ENCODE measurements at regions not wholly inside any gene's neighbourhood (a gene's known extent, or its start where the extent isn't known, plus 50 kb on each side); places are given as distances from the start of the nearest gene placed in this dataset.
"Not testable (repeated sequence)": the region's sequence is repeated elsewhere in the genome, so short reads cannot be mapped to it uniquely, and the experiment has no call there.

GRCh38 chr17:13659051-13659450 lies 57.3 kb upstream of the HS3ST3A1 start:
- DNase-seq (ENCODE audit: insufficient read length, low spot score), result not testable (repeated sequence)

DNA sequence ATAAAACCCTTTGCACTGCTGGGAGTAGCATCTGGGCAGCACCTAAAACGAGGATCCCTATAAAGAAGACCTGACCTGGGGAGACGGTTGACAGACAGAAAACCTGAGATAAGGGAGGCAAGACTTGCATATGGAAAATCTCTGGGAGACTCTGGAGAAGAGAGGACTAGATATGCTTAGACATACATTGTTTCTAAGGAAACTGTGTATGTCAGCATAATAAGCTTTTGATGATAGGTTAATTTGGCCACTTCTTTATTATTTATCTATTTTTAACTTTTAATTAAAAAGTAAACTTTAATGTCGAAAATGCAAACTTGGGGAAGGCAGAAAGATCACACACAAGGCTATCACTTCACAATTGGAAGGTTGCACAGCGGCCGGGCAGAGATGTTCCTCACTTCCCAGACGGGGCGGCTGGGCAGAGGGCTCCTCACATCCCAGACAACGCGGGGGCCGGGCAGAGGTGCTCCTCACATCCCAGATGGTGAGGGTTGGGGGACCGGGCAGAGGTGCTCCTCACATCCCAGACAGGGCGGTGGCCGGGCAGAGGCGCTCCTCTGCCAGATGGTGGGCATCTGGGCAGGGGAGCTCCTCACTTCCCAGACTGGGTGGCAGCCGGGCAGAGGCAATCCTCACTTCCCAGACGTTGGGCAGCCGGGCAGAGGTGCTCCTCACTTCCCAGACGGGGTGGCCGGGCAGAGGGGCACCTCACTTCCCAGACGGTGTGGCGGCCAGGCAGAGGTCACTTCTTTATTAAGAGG lies 64.3 kb upstream of the HS3ST3A1 start:
- no peak for FAIRE-seq
- no peak for DNase-seq (ENCODE audit: insufficient read length, low spot score)
- TF ChIP-seq POLR2A (IDR thresholded peaks at IDR 0.05; ENCODE audit: low read depth, low read length), result no peak

More at GRCh38 chr17:13659051-13659450, 57.3 kb upstream of the HS3ST3A1 start:
- not testable (repeated sequence) for FAIRE-seq

DNA sequence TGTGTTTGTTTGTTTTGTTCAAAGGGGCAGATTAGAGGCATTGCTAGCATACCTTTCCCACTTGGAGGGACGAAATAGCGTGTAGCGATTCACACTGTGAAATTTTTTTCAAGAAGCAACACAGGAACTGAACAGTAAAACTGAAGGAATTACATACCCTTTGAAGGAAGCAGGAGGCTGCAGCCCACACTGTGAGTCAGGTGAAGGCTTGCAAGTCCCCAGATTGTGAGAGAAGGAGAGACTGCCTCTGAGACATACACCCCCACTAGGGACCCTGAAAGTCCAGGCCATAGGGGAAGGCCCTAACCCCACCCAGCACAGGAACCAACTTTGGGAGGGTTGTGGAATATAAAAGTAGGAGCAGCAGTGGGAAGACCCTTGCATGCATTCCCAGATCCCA lies 69.6 kb upstream of the HS3ST3A1 start:
- FAIRE-seq, result peak; percentile 85
- TF ChIP-seq POLR2A (IDR thresholded peaks at IDR 0.05; ENCODE audit: low read depth, low read length), result no peak
- DNase-seq (ENCODE audit: insufficient read length, low spot score), result no peak

GRCh38 chr17:13671771-13672170 lies 70.0 kb upstream of the HS3ST3A1 start:
- FAIRE-seq, result peak; percentile 98
- TF ChIP-seq POLR2A (IDR thresholded peaks at IDR 0.05; ENCODE audit: low read depth, low read length), result no peak
- DNase-seq (ENCODE audit: insufficient read length, low spot score), result peak; percentile 60

DNA sequence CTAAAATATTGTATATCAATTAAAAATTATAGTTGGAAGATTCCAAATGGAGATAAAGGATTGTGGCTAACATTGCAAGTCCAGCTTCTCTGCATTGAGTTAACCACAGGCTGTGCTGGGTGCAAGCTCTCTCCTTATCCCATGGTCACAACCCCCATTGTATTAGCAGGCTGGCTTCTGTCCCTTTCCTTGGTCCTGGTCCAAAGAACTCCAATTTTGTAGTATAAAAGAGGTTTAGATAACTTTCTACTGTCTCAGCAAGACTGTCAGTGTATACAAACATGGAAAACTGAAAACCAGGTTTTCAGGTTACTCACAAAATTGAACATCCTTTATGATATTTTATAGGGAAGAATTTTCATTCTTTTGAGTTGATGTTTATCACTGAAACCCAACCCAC lies 76.6 kb upstream of the HS3ST3A1 start:
- no peak for TF ChIP-seq POLR2A (IDR thresholded peaks at IDR 0.05; ENCODE audit: low read depth, low read length)
- FAIRE-seq (no peak), DNase-seq (ENCODE audit: insufficient read length, low spot score) (no peak)

DNA sequence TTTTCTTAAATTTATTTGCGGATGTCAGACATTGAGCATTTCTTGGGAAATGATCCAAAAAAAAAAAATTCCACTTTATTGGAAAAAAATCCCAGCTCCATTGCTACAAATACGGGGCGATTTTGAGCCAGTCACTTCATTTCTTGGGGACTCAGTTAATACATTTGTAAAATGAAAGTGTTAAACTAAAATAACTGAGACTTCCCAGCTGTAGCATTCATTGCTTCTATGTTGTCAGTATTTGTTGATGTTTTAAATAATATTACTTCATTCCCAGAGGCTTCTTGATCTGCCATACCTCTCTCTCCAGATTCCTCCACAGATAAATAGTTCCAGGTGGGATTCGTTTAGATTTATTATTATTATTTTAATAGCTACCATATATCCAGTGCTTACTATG lies 77.1 kb upstream of the HS3ST3A1 start:
- FAIRE-seq, result no peak
- DNase-seq (ENCODE audit: insufficient read length, low spot score), result no peak
- no peak for TF ChIP-seq POLR2A (IDR thresholded peaks at IDR 0.05; ENCODE audit: low read depth, low read length)

DNA sequence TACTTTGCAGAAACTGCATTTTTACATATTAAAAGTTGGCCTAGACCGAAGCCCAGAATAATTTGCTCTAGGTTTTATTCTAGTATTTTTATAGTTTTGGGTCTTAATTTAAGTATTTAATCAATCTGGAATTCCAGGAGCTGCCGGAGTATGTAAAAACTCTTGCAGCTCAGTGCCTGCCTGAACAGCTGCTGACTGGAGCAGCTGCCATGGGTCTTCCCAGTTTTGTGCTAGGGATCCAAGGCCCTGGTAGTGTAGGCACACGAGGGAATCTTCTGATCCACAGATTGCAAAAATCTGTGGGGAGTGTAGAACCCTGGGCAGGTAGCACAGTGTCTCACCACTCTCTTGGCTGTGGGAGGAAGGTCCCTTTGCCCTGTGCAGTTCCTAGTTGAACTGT lies 87.0 kb upstream of the HS3ST3A1 start:
- FAIRE-seq (no peak), DNase-seq (ENCODE audit: insufficient read length, low spot score) (no peak)
- no peak for TF ChIP-seq POLR2A (IDR thresholded peaks at IDR 0.05; ENCODE audit: low read depth, low read length)

GRCh38 chr17:13690806-13691205 lies 89.1 kb upstream of the HS3ST3A1 start:
- DNase-seq (ENCODE audit: insufficient read length, low spot score), result no peak
- FAIRE-seq, result no peak
- no peak for TF ChIP-seq POLR2A (IDR thresholded peaks at IDR 0.05; ENCODE audit: low read depth, low read length)

GRCh38 chr17:13694934-13695333 lies 93.2 kb upstream of the HS3ST3A1 start:
- FAIRE-seq (no peak), DNase-seq (ENCODE audit: insufficient read length, low spot score) (no peak)
- TF ChIP-seq POLR2A (IDR thresholded peaks at IDR 0.05; ENCODE audit: low read depth, low read length), result no peak

DNA sequence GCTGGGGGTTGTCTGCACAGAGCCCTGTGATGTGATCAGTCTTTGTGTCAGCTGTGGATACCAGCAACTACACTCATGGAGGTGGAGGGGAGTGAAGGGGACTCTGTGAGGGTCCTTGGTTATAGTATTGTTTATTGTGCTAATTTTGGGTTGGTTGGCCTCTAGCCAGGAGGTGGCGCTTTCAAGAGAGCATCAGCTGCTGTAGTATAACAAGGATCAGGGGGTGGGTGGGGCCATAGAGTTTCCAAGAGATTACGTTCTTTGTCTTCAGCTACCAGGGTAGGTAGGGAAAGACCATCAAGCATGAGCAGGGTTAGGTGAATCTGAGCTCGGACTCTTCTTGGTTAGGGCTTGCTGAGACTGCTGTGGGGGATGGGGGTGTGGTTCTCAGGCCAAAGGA lies 97.1 kb upstream of the HS3ST3A1 start:
- DNase-seq (ENCODE audit: insufficient read length, low spot score) (no peak), FAIRE-seq (no peak)
- TF ChIP-seq POLR2A (IDR thresholded peaks at IDR 0.05; ENCODE audit: low read depth, low read length), result no peak

DNA sequence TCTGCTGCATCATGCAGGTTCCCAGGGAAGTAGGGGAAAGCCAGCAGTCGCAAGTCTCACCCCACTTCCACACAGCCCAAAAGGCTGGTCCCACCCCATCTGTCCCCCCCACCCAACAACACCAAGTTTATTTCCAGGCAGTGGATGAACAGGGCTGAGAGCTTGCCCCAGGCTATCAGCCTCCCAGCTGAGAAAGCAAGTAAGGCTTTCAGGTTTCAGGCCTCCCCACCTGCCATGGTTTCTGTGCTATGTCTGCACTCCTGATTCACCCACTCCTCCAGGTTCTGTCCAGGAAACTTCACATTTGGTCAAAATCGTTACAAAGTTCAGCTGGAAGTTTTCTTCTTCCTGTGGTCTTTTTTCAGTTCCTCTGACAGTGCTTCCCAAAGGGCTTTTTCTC lies 97.5 kb upstream of the HS3ST3A1 start:
- no peak for DNase-seq (ENCODE audit: insufficient read length, low spot score)
- FAIRE-seq, result no peak
- no peak for TF ChIP-seq POLR2A (IDR thresholded peaks at IDR 0.05; ENCODE audit: low read depth, low read length)

GRCh38 chr17:13702266-13702665 lies 100.5 kb upstream of the HS3ST3A1 start:
- FAIRE-seq (peak; percentile 91), DNase-seq (ENCODE audit: insufficient read length, low spot score) (no peak)
- TF ChIP-seq POLR2A (IDR thresholded peaks at IDR 0.05; ENCODE audit: low read depth, low read length), result no peak

DNA sequence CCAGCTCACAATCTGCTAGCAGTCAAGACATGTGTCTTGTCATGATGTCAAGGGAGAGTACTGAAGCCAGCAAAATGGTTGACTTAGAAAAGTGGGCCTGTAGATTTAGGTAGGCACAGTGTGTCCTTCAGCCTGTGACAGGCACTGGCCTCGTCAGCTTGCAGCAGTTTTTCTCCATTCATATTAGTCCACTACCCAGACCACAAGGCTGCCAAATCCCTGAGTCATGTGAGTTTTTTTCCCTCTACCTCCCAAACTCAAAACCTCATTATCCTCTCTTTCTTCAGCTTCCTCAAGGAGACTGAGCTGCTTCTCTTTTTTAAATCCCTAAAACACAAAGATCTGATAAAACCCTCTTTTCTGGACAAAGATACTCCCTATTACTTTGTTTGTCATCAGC lies 102.6 kb upstream of the HS3ST3A1 start:
- FAIRE-seq (peak; percentile 98), DNase-seq (ENCODE audit: insufficient read length, low spot score) (no peak)
- TF ChIP-seq POLR2A (IDR thresholded peaks at IDR 0.05; ENCODE audit: low read depth, low read length), result no peak

GRCh38 chr17:13705221-13705620 lies 103.5 kb upstream of the HS3ST3A1 start:
- no peak for FAIRE-seq
- no peak for TF ChIP-seq POLR2A (IDR thresholded peaks at IDR 0.05; ENCODE audit: low read depth, low read length)
- no peak for DNase-seq (ENCODE audit: insufficient read length, low spot score)

GRCh38 chr17:13721705-13722104 lies 120.0 kb upstream of the HS3ST3A1 start:
- TF ChIP-seq POLR2A (IDR thresholded peaks at IDR 0.05; ENCODE audit: low read depth, low read length), result no peak

More at GRCh38 chr17:13721705-13722104, 120.0 kb upstream of the HS3ST3A1 start:
- no peak for DNase-seq (ENCODE audit: insufficient read length, low spot score)
- FAIRE-seq, result peak; percentile 52
